K562 (cell line): ENCODE measurements at regions not wholly inside any gene's neighbourhood (a gene's known extent, or its start where the extent isn't known, plus 50 kb on each side); places are given as distances from the start of the nearest gene placed in this dataset.

Experiments used
- BRF1 ChIP-seq: IDR thresholded peaks from 3 replicates; pipeline ENCODE4 v1.6.1; 2011; ENCODE audit warnings: borderline replicate concordance, mild to moderate bottlenecking; ENCODE audit not compliant: insufficient read length; ENCODE audit errors: extremely low read depth
- CTCF ChIP-seq, 3 experiments: IDR thresholded peaks in 2 of 3; conservative IDR thresholded peaks in 1 of 3; 2 replicates each; pipeline ENCODE4 v1.5.1; 2011 to 2012; ENCODE audit warnings: low read length in 3 of 3, mild to moderate bottlenecking in 3 of 3, control low read depth in 2 of 3, improper control_type of control experiment in 1 of 3, inconsistent platforms in 1 of 3, low read depth in 1 of 3, mixed read lengths in 1 of 3, moderate library complexity in 1 of 3; ENCODE audit not compliant: insufficient read depth in 2 of 3
- MTA2 ChIP-seq: fragments of 450-650 bp; IDR thresholded peaks from 2 replicates; pipeline ENCODE4 v1.6.1; 2016; ENCODE audit warnings: low read depth
- NFE2 ChIP-seq: IDR thresholded peaks from 2 replicates; pipeline ENCODE4 v1.6.1; 2014; ENCODE audit warnings: antibody characterized with exemption, low read depth
- PRMT5 ChIP-seq: sonication (generic); formaldehyde crosslinking; IDR thresholded peaks from 2 replicates; pipeline ENCODE4 v1.5.0; 2020; ENCODE audit warnings: missing genetic modification reagents
- ZNF143 ChIP-seq: sonication (generic); formaldehyde crosslinking; IDR thresholded peaks from 2 replicates; pipeline ENCODE4 v1.9.0; 2022; ENCODE audit warnings: mild to moderate bottlenecking, missing genetic modification reagents
- TF ChIP-seq, protein P1 (sequence below), 2 experiments: fragments of 200-800 bp in 1 of 2; sonication (Bioruptor generic) in 1 of 2; sonication (generic) in 1 of 2; formaldehyde crosslinking in 1 of 2; IDR thresholded peaks in 1 of 2; conservative IDR thresholded peaks in 1 of 2; 2 replicates each; pipeline versions ENCODE4 v1.5.0 to v1.6.1; 2016 to 2020; ENCODE audit warnings: missing compliant biosample characterization in 1 of 2, missing genetic modification characterization in 1 of 2, missing genetic modification reagents in 1 of 2
- TF ChIP-seq, protein P2 (sequence below): sonication (generic); formaldehyde crosslinking; IDR thresholded peaks from 2 replicates; pipeline ENCODE4 v1.8.1; 2023; ENCODE audit warnings: mild to moderate bottlenecking, missing genetic modification reagents

DNA sequence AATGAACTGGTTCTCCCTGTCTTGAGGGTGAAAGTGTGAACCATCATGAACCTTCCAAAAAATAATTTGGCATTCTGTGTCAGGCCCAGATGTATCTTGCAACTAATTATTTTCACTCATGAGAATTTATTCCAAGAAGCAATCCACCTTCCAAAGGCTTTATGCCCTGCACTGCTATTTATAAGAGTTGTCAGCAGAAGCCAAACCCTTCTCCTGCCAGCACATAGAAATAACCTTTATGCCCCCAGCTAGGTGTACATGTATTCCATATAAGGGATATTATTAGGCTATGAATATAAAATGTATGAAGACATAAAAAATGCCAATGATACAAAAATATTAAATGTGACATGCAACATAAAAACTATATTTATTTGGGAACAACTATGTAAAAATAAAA, 69.0 kb upstream of the GDF10 start:
- no peak for TF ChIP-seq PRMT5 (CRISPR knock-in tag)
- no peak for TF ChIP-seq BRF1
- no peak for TF ChIP-seq CTCF (IDR thresholded peaks at IDR 0.05 in 2 of 3, conservative IDR thresholded peaks at IDR 0.05 in 1 of 3; ENCODE audit: insufficient read depth in 2 of 3, low read depth in 1 of 3, low read length in 3 of 3)
- TF ChIP-seq, protein P1, sequence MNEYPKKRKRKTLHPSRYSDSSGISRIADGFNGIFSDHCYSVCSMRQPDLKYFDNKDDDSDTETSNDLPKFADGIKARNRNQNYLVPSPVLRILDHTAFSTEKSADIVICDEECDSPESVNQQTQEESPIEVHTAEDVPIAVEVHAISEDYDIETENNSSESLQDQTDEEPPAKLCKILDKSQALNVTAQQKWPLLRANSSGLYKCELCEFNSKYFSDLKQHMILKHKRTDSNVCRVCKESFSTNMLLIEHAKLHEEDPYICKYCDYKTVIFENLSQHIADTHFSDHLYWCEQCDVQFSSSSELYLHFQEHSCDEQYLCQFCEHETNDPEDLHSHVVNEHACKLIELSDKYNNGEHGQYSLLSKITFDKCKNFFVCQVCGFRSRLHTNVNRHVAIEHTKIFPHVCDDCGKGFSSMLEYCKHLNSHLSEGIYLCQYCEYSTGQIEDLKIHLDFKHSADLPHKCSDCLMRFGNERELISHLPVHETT (CRISPR knock-in tag; conservative IDR thresholded peaks at IDR 0.05 in 1 of 2, IDR thresholded peaks at IDR 0.05 in 1 of 2), result no peak
- no peak for TF ChIP-seq MTA2
- TF ChIP-seq ZNF143 (CRISPR knock-in tag), result no peak
- TF ChIP-seq NFE2, result no peak
- TF ChIP-seq, protein P2, sequence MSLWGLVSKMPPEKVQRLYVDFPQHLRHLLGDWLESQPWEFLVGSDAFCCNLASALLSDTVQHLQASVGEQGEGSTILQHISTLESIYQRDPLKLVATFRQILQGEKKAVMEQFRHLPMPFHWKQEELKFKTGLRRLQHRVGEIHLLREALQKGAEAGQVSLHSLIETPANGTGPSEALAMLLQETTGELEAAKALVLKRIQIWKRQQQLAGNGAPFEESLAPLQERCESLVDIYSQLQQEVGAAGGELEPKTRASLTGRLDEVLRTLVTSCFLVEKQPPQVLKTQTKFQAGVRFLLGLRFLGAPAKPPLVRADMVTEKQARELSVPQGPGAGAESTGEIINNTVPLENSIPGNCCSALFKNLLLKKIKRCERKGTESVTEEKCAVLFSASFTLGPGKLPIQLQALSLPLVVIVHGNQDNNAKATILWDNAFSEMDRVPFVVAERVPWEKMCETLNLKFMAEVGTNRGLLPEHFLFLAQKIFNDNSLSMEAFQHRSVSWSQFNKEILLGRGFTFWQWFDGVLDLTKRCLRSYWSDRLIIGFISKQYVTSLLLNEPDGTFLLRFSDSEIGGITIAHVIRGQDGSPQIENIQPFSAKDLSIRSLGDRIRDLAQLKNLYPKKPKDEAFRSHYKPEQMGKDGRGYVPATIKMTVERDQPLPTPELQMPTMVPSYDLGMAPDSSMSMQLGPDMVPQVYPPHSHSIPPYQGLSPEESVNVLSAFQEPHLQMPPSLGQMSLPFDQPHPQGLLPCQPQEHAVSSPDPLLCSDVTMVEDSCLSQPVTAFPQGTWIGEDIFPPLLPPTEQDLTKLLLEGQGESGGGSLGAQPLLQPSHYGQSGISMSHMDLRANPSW (CRISPR knock-in tag), result no peak
